Stimulated activated CD4-positive, alpha-beta T cell treated with anti-CD3 and anti-CD28 coated beads, TNF-alpha, amount 100 ng/mL, for 1 hour (primary cell): ENCODE measurements at regions not wholly inside any gene's neighbourhood (a gene's known extent, or its start where the extent isn't known, plus 50 kb on each side); places are given as distances from the start of the nearest gene placed in this dataset.
"Not testable (repeated sequence)": the region's sequence is repeated elsewhere in the genome, so short reads cannot be mapped to it uniquely, and the experiment has no call there.

Experiments used
- DNase-seq, 3 donors: peaks; one replicate each; pipeline ENCODE4 v3.0.0-alpha.2; 2020; ENCODE audit warnings: low read depth in 3 of 3, low spot score in 1 of 3

DNA sequence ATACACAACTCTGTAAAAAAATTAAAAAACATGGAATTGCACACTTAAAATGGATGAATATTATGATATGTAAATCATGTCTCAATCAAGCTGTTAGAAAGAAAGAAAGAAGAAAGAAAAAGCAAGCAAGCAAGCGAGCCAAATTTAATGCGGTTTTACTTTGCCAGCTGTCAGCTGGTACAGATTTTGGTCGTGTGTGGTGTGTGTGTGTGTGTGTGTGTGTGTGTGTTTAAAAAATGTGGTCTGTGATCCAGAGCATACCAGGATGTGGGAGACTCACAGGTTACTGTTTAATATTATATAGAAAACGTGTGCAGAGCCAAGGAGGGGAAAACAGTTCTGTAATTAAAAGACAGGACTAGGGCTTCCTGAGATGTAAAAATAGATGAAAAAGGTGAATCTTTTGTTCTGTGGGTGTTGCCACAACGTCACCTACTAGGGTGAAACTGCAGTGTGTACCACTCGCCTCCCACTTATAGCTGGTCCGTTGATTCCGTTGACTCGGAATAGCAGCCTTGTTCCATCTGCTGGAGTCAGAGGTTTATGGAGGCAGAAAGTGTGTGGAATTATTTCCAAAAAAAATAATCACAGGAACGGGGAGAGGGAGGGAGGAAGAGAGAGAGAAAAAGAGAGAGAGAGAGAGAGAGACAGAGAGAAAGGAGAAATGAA, 197.7 kb downstream of the BCAS1 start:
- no peak for DNase-seq

DNA sequence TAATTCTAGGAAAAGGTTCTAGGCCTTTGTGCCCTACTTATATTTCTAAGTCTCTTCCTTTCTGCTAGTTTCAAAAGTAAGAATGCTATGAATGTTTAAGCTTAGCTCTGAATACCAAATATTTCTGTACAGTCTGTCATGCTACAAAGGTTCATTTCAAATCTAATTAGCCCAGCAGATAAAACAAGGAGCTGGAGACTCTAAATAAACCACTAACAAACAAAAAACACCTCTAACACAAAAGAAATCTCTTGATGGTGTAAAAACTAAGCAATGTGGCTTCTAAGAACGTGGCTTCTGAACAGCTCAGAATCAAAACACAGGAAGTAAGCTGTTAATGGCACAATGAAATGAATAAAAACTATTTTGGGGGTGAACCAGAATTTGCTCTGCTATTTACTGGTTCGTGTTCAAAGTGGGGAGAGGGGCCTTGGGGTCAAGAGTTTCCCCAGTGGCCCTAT, 198.3 kb downstream of the BCAS1 start:
- no peak for DNase-seq

DNA sequence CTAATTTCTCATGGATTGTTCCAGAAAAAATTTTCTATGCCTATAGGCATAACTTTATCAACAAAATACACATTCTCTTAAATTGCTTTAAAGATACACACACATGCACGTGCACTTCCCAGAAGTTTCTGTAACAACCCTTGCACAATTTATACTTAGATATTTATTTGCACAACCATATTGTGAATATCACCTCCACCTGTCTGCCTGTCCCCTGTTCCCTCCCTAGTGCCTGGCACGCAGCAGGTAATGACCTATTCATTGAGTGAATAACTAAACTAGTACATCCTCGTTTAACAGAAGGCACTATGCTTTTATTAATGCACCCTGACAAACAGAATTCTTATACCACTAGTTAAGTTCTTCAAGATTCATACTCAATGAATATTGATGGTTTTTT, 198.9 kb downstream of the BCAS1 start:
- no peak for DNase-seq

DNA sequence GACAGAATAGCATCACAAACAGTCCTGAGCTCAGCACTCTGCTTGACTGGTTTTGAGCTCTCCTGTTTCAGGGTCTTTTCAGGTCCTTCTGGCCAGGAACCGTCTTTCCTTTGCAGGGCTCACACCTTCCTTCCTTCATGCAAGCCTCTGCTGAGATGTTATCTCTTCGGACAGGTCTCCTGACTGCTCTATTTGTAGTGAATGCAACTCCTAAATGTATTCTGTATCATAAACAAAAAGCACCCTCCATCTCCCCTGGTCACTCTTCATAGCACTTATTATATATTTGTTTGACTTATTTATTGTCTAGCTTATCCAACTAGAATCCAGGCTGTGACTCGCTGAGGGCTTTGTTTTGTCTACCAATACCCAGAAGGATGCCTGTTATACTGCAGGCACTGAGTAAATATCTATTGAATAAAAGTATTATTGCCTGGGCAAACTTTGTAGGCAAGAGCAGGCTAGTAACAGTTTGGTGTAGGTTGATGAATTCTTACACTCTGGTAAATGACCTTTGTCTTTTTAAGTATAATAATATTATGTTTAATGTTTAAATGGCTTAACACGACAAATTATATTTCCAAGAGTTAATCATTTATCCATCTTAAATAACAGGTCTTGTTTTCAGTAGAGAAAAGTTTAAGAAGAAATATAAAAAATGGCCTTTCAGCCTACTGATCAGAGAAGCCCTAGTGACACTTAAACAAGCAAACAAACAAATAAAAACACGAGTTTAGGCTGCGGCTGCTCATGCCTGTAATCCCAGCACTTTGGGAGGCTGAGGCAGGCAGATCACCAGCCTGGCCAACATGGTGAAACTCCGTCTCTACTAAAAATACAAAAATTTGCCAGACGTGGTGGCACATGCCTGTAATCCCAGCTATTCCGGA, 199.7 kb downstream of the BCAS1 start:
- no peak for DNase-seq

DNA sequence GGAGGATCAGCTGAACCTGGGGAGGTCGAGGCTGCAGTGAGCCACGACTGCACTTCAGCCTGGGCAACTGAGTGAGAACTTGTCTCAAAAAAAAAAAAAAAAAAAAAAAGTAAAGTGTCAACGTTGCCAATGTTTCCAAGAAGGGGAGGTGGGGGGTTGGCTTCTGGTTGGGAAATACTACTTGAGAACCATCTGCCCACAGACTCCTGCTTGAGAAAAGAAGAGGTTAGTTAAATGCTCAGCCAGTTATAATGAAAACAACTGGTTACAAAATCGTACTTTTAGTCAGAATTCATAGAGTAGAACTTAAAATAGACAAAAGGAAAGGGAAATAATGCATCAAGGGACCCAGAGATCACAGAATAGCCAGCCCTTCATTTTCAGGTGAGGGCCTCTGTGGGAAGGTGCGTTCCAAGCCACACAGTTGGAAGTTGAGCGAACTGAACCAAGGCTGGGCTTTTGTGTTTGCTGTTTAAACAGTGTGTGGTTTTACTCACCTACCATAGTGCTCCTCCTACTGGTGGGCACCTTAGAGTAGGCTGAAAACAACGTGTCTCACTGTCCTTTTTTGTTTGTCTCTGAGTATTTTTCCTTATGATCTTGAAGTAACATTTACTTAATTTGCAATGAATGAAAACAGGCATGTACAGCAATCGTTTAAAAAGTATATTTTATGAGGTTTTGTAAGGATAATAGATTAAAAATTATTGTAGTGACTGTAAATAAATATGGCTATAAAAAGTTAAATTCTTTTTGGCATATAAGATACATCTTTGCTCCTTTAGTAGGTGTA, 200.7 kb downstream of the BCAS1 start:
- DNase-seq, result peak in 2 of 3 donors; percentile 29 to 48

DNA sequence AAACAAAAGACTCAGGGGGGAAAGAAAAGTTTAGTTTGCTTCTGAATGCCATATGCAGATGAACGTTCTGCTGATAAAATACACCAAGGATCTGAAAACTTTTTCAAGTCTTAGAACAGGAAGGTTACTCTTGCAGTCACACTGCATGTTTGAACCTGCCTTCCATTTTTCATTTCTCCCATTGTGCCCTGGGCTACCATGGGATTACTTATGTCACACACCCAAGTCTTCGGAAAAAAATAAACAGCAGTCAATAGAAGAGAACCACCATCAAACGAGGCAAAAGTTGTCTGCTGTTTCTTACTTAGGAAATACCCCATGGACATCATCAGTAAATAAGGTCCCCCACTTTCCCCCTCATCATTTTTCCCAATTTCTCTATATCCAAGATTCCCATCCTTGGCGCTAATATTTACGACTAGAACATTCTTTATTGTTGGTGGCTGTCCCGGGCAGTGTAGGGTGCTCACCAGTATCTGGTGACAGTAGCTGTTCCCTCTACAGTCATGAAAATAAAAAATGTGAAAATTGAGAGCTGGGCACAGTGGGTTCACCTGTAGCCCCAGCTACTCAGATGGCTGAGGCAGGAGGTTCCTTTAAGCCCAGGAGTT, 202.5 kb downstream of the BCAS1 start:
- DNase-seq, result no peak

DNA sequence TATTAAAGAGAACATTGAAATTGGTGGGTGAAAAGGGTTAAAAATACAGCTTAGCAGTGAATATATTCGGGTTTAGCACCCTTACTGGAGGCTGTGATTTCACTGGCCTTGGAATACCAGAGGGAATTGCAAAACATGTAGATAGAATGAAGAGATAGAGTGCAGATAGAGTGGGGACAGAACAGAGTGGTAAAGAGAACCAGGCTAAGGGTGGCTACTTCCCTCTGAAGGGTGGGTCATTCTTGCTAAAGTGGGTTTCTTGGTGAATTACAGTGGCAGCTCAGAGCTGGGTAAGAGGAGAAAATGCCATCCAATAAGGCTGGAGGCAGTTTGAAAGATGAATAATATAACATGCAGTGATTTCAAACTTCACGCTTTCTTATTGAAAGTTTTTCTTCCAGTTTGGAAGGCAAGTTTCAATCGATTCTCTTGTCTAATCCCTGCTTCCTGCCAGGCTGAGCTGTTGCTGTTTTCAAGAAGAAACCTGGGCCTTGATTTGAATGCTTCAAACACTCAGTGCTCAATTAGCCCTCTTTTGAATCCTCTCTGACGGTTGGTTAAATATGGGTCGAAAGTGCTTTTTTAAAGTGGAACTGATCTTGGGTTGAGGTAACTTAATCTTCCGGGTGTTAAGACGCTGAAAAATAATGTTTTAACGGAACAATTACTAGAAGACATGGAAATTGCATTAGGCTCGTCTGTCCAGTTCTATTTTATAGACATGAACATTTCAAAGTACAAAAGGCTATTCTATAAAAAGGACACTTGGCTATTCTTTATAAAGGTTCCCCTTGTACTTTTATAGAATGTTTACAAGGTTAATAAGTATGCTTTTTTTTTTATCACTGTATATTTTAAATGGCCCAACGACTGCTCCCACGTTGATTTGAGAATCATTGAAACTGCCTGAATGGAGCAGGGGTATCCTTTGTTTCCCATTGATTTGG, 203.3 kb downstream of the BCAS1 start:
- DNase-seq, result no peak

DNA sequence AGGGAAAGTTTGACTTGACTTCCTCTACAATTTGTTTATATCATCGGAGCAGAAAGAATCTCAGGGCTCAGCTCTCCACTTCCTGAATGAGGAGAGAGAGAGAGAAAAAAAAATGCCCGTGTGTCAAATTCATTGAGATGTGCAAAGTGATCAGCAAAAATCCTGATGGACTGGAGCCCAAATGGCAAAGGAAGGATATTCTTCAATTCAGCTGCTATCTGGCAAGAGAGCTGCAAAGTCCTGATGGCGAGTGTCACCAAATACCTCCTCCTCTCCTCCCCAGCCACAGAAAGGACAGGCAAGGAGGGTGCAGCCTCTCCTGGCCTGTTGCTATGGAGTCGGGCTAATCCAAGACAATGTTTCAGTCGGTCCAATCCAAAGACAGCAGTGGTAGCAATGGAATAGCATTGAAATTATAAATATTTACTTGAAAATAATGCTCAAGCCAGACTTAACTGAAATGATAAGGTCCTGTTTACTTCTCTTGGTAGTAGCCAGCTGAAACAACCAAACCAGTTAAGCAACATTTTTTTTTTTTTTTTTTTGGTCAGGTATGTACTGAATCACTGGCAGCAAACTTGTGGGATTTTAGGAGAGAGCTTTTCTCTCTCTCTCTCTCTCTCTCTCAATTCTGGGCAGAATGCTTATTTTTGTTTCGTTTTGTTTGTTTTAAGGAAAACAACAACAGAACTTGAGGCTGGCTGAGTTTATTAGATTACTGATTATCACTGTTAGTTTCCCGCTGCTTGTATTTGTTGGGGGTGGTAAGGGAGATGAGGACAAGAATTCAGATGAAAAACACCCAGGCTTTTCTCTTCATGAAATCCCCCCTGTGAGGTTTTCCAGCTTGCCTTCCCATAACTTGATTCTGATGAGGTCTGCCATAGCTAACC, 204.2 kb downstream of the BCAS1 start:
- DNase-seq, result no peak

DNA sequence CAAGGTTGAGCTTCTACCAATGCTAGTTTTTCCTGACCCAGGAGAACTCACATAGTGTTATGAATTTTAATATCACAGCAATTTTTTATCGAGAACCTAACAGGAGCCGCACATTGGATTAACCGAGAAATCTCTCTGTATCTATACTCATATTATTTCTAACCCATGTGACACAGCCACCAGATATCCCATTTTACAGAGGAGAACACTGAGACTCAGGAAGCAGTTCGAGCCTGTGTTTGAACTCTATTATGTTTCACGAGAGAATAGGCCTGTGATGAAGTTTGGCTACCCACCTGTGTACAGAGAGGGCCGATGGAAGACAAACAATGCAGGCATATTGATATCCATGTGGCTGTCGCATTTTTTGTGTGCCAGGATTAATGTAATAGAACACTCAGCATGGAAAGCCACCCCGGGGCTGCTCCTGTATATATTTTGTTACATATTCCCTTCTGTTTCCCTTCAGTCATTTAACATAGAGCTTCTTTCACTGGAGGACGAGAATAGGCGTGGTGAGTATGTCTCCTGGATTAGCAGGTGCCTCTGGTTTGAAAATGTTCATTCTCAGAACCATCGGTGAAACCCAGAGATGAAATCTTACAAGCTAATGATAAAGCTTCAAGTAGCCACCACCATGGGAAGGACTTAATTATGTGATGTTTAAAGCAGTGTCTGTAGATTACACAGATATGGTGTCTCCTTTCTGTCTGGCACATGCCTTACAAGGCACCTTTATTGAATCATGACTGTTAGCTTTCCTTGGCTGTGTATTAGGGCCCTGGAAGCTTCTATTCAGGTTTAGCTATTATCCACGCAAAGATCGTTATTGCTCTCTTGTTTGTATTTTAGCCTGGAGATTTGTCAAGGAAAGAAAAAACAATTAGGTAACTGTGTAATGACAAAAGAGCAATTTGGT, 205.4 kb downstream of the BCAS1 start:
- not testable (repeated sequence) for DNase-seq

DNA sequence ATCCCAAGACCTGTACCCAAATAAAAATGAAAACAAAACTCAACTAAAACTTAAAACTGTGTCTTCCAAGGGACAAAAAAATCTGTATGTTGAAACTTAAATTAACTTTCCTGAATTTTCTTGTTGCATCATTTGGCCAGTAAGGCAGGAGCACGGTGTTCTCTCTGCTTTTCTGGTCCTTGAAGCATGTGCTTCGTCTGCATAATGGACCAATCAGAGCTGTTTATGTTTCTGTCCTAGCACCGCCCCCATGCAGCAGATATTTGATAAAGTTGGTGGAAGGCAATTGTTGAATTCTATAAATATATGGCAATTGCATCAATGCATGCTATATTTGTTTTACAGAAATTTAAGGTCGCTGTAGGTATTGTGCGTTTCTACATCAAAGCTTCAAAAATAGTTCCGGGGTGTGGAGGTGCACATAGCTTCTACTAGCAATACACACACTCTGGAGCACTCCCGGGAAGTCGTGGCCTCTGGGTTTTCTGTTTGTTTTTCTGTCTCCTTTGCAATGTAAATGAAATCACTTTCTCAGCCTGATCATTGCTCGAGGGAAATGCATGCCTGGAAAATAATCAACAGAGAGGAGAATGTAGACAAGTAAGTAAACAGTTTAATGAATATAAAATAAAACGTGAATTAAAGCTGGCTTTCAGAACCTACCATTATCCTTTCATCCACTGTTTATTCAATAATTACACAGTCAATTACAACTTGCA, 206.3 kb downstream of the BCAS1 start:
- not testable (repeated sequence) for DNase-seq

DNA sequence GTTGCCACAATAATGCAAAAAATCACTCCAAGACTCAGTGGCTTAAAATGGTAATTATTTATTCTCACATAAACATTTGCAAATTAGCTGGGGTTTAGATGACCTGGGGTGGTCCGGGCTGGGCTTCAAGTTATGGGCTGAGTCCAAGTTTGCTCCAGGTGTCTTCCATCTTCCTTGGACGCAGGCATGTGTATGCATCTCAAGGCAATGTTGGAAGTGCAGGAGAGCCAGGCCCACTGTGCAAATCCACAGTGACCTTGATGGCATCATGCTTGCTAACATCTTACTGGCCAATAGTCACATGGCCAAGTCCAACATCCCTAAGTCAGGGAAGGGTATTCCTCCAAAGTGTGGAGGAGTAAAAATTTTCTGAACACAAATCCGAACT, 206.9 kb downstream of the BCAS1 start:
- DNase-seq, result not testable (repeated sequence)

DNA sequence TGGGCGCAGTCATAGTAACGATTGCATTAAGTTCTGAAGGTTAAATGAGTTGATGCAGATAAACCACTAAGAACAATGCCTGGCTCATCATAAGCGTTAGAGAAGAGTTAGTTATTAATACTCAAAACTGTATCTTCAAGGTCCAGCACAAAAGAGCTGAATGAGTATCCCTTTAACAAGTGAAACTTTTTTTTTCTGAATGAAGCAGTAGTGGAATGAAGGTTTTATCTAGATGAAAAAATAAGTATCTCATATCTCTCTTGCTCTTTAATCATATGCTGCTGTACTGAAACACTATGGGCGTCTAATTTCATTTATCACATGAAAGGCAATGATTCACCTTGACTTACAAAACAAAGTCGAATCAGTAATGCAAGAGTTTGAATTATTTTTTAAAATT, 207.4 kb downstream of the BCAS1 start:
- not testable (repeated sequence) for DNase-seq

DNA sequence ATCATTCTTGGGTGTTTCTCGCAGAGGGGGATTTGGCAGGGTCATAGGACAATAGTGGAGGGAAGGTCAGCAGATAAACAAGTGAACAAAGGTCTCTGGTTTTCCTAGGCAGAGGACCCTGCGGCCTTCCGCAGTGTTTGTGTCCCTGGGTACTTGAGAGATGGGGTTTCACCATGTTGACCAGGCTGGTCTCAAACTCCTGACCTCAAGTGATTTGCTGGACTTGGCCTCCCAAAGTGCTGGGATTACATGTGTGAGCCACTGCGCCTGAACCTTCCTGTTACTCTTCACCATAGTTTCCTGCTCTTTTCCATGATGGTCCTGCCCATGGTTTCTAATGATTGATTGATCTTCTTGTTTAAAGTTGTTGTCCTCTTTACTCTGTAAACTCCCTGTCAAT, 207.9 kb downstream of the BCAS1 start:
- not testable (repeated sequence) for DNase-seq

DNA sequence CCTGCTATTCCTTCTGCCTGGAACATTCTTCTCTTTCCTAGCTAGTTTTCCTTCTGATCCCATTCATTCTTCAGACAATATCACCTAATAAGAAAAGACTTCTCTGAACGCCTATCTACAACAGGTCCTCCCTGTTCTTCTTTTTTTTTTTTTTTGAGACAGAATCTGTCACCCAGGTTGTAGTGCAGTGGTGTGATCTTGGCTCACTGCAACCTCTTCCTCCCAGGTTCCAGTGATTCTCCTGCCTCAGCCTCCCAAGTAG, 208.3 kb downstream of the BCAS1 start:
- DNase-seq, result not testable (repeated sequence)

DNA sequence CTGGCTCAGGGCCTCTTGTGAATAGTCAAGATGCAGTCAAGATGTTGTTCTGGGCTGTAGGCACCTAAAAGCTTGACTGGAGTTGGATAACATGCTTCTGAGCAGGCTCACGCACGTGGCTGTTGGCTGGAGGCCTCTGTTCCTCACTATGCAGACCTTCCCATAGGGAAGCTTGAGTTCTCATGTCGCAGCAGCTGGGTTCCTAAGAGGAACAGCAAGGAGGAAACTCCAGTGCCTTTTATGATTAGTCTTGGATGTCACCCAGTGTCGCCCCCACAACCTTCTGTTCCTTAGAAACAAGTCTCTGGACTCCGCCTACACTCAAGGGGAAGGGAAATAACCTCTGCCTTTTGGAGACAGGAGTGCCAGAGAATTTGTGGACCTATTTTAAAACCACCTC, 210.7 kb downstream of the BCAS1 start:
- no peak for DNase-seq

DNA sequence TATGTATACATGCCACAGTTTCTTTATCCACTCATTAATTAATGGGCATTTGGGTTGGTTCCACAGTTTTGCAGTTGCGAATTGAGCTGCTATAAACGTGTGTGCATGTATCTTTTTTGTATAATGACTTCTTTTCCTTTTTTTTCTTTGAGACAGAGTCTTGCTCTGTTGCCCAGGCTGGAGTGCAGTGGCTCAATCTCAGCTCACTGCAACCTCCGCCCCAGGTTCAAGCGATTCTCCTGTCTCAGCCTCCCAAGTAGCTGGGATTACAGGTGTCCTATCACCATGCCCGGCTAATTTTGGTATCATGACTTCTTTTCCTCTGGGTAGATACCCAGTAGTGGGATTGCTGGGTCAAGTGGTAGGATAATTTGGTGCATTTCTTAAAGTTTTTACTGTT, 211.4 kb downstream of the BCAS1 start:
- not testable (repeated sequence) for DNase-seq

DNA sequence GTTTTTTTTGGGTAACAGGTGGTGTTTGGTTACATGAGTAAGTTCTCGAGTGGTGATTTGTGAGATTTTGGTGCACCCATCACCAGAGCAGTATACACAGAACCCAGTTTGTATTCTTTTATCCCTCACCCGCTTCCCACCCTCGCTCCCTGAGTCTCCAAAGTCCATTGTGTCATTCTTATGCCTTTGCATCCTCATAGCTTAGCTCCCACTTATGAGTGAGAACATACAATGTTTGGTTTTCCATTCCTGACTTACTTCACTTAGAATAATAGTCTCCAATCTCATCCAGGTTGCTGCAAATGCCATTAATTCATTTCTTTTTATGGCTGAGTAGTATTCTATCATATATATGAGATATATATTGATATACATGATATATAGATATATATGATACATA, 211.9 kb downstream of the BCAS1 start:
- DNase-seq, result not testable (repeated sequence)
